Activated CD8-positive, alpha-beta memory T cell treated with anti-CD3 and anti-CD28 coated beads, Interleukin-2, amount 50 U/mL, for 24 hours (primary cell): ENCODE measurements at regions not wholly inside any gene's neighbourhood (a gene's known extent, or its start where the extent isn't known, plus 50 kb on each side); places are given as distances from the start of the nearest gene placed in this dataset.

Experiments
- DNase-seq: peaks from one replicate; pipeline ENCODE4 v3.0.0-alpha.2; 2020; ENCODE audit errors: extremely low read depth

- DNase-seq, result no peak
Observed at GRCh38 chr22:22418957-22419356, 89.6 kb downstream of the ZNF280B start.

- DNase-seq, result no peak
Observed at GRCh38 chr22:22420580-22420979, 88.0 kb downstream of the ZNF280B start.

DNA sequence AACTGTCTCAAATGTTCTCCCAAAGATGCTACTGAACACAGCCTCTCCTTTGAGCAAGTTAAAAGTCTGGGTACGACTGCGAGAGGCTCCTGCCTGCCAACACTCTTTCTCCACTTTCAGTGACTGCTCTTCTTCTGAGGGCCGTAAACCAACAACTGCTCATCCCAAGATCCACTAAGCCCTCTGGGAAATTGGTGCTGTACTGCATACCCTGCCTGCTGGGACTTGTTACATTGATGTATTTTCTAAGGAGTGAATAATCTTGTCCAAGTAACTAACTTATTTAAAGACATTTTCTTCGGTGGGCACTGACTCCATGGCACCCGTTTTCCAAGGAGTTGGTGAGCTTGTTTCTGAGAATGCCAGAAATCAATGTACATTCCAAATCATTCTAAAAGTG is 87.2 kb downstream of the ZNF280B start:
- DNase-seq, result no peak

- peak; percentile 42 for DNase-seq
Observed at GRCh38 chr22:22422629-22423112, 85.9 kb downstream of the ZNF280B start.

- DNase-seq, result no peak
Observed at GRCh38 chr22:22423681-22424080, 84.9 kb downstream of the ZNF280B start.

DNA sequence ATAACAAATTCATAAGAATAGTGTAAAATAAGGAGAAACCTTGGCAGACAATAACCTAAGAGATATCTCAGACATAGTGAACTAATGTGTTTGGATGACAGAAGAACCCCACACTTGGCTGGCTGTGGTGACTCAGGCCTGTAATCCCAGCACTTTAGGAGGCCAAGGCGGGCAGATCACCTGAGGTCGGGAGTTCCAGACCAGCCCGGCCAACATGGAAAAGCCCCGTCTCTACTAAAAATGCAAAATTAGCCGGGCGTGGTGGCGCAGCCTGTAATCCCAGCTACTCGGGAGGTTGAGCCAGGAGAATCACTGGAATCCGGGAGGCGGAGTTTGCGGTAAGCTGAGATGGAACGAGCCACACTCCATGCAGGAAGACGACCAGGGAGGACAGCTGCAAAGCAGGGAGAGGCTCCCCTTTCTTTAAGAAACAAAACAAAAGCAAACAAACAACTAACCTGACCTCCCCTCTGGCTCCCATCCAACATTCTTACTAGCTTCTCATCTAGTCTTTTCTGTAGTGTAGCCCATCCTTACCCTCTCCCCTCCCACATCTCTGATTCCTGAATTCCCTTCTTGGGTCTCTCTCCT is 84.2 kb downstream of the ZNF280B start:
- no peak for DNase-seq

DNA sequence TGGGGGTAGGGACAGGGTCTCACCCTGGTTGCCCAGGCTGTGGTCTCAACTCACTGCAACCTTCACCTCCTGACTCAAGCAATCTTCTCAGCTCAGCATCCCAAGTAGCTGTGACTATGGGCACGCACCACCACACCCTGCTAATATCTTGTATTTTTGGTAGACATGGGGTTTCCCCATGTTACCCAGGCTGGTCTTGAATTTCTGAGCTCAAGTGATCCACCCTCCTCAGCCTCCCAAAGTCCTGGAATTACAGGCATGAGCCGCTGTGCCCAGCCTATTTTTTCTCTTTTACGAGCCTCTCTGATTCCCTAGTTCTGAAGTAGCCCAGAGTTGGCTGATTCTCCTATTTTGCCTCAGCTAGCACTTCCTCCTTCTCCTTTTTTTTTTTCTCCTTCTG is 83.6 kb downstream of the ZNF280B start:
- DNase-seq, result no peak

DNA sequence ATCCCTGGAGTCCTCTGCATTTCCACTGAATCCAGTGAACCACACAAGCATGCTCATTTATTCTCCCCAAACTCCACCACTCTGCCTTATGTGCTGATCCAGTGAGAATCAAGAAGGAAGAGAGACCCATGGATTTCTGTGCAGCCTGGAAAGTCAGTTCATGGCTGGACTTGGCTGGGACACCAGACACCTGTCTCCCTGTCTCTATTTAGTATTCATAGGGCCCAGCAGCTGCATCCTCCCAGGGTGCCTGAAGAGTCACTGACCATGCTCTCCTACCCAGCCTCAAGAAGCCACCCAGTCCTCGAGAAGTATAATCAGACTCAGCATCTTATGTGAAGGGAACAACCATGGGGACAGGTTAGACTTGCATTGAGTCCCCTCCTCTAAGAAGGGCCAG is 83.2 kb downstream of the ZNF280B start:
- no peak for DNase-seq

- DNase-seq, result no peak
Observed at GRCh38 chr22:22425783-22426624, 82.5 kb downstream of the ZNF280B start.

- no peak for DNase-seq
Observed at GRCh38 chr22:22427542-22428065, 80.9 kb downstream of the ZNF280B start.

- no peak for DNase-seq
Observed at GRCh38 chr22:22428222-22429098, 80.1 kb downstream of the ZNF280B start.

GRCh38 chr22:22429369-22430108 is 79.0 kb downstream of the ZNF280B start:
- no peak for DNase-seq

- DNase-seq, result no peak
Observed at GRCh38 chr22:22430111-22430820, 78.3 kb downstream of the ZNF280B start.

GRCh38 chr22:22431271-22432220 is 77.0 kb downstream of the ZNF280B start:
- DNase-seq, result peak; percentile 12

DNA sequence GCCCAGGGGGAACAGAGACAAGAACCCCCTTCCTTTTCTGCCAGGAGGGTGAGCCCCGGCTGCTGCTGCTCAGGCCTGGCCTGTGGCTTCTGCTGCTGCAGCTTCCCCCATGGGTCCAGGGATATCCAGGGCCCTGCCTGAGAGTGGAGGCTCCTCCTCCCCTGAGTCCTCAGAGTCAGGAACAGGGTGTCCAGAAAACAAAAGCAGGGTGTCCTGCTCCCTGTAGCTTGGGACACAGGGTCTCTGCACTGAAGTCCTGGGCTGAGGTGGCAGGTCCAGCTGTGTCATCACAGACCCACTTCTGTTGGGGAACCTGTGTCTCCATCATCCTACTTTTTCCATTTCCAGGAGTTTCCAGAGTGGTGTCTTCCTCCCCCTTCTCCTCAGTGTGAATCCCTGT is 76.1 kb downstream of the ZNF280B start:
- DNase-seq, result no peak

- DNase-seq, result no peak
Observed at GRCh38 chr22:22432937-22433336, 75.6 kb downstream of the ZNF280B start.

- no peak for DNase-seq
Observed at GRCh38 chr22:22433770-22434169, 74.8 kb downstream of the ZNF280B start.
